Gastroesophageal sphincter (tissue), 3 donors: ENCODE measurements at regions not wholly inside any gene's neighbourhood (a gene's known extent, or its start where the extent isn't known, plus 50 kb on each side); places are given as distances from the start of the nearest gene placed in this dataset.

Experiments used
- EP300 ChIP-seq: sonication (generic); formaldehyde crosslinking; IDR thresholded peaks from one replicate; pipeline ENCODE4 v1.6.1; 2017; ENCODE audit warnings: antibody characterized with exemption, mild to moderate bottlenecking
- TF ChIP-seq, protein P1 (sequence below), 4 experiments: fragments of 200-600 bp in 2 of 4; fragments of 450-650 bp in 2 of 4; sonication (generic) in 1 of 4; IDR thresholded peaks; one replicate each; pipeline ENCODE4 v1.5.1; 2017 to 2019; ENCODE audit warnings: antibody characterized with exemption in 4 of 4, mild to moderate bottlenecking in 2 of 4, moderate library complexity in 2 of 4

DNA sequence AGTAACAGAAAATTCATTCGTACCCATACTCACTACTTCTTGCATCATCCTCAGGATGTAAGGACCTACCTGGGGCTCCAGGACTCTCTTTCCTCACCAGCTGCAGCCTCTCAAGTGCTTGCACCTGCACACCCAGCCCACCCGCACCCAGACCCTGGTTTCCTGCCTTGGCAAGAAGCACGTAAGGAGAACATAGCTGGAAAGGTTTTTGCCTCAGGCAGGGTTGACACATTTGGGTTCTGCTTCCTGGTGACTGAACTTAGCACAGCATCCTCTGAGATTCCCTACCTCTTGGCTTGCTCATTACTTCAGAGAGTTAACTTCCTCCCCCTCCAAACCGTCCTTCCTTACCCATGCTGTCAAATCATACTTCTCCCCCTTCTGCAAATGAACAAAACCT, 556.9 kb downstream of the CD83 start:
- TF ChIP-seq, protein P1, sequence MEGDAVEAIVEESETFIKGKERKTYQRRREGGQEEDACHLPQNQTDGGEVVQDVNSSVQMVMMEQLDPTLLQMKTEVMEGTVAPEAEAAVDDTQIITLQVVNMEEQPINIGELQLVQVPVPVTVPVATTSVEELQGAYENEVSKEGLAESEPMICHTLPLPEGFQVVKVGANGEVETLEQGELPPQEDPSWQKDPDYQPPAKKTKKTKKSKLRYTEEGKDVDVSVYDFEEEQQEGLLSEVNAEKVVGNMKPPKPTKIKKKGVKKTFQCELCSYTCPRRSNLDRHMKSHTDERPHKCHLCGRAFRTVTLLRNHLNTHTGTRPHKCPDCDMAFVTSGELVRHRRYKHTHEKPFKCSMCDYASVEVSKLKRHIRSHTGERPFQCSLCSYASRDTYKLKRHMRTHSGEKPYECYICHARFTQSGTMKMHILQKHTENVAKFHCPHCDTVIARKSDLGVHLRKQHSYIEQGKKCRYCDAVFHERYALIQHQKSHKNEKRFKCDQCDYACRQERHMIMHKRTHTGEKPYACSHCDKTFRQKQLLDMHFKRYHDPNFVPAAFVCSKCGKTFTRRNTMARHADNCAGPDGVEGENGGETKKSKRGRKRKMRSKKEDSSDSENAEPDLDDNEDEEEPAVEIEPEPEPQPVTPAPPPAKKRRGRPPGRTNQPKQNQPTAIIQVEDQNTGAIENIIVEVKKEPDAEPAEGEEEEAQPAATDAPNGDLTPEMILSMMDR (IDR thresholded peaks at IDR 0.05), result no peak
- TF ChIP-seq EP300, result no peak
